Colonic mucosa (tissue), 4 donors: ENCODE measurements at regions not wholly inside any gene's neighbourhood (a gene's known extent, or its start where the extent isn't known, plus 50 kb on each side); places are given as distances from the start of the nearest gene placed in this dataset.

Experiments
- DNase-seq: peaks from one replicate; pipeline ENCODE4 v3.0.0-alpha.2; 2020
- H3K27ac ChIP-seq: fragments of 200-600 bp; one replicate; pipeline ENCODE4 v1.8.0; 2021
- H3K27me3 ChIP-seq: fragments of 200-600 bp; one replicate; pipeline ENCODE4 v1.8.0; 2021
- H3K36me3 ChIP-seq: fragments of 200-600 bp; one replicate; pipeline ENCODE4 v1.8.0; 2021
- H3K4me1 ChIP-seq: fragments of 200-600 bp; one replicate; pipeline ENCODE4 v1.8.0; 2021; ENCODE audit warnings: mild to moderate bottlenecking
- H3K4me3 ChIP-seq: fragments of 200-600 bp; one replicate; pipeline ENCODE4 v1.8.0; 2021
- H3K9ac ChIP-seq, 2 donors: one replicate each; pipeline ENCODE4 v1.7.0; 2013; ENCODE audit warnings: control low read depth in 2 of 2, low read depth in 2 of 2, low read length in 2 of 2
- H3K9me3 ChIP-seq: fragments of 200-600 bp; one replicate; pipeline ENCODE4 v1.8.0; 2021
- CTCF ChIP-seq: fragments of 200-600 bp; IDR thresholded peaks from one replicate; pipeline ENCODE4 v1.8.0; 2022; ENCODE audit warnings: antibody characterized with exemption, mild to moderate bottlenecking
- intact Hi-C: fragments of 100-400 bp; cut with DNase I; formaldehyde crosslinking; loops from one replicate; pipeline ENCODE4 v1.14.1; 2022
- donor health status: healthy.
- donor health status: DM: no; HTN: no; CAD: no.
- donor health status: DM: no; HTN: no; CAD: no.

GRCh38 chr4:177728361-177729152 is 286.3 kb upstream of the AGA start:
- intact Hi-C loops: no loop called here
- Histone ChIP-seq H3K4me3 (no peak overlapping the region), H3K4me1 (no peaks in the 10 kb centered on the region), H3K27ac (no peak overlapping the region), H3K36me3 (no peaks in the 10 kb centered on the region), H3K27me3 (no peaks in the 10 kb centered on the region), H3K9ac (no peak overlapping the region), H3K9me3 (no peaks in the 10 kb centered on the region)
- no peak for TF ChIP-seq CTCF
- DNase-seq: peak; percentile 58

- no peak for TF ChIP-seq CTCF
- Histone ChIP-seq H3K9me3 (no peaks in the 10 kb centered on the region), H3K9ac (no peak overlapping the region), H3K4me1 (no peaks in the 10 kb centered on the region), H3K36me3 (no peaks in the 10 kb centered on the region), H3K4me3 (no peak overlapping the region), H3K27me3 (no peaks in the 10 kb centered on the region), H3K27ac (no peak overlapping the region)
- DNase-seq: no peak
- intact Hi-C loops: no loop called here
These were observed 287.4 kb upstream of the AGA start for GRCh38 chr4:177729681-177730080.

GRCh38 chr4:177737387-177737940 is 295.2 kb upstream of the AGA start:
- H3K9ac ChIP-seq: no peak overlapping the region
- no peaks in the 10 kb centered on the region for H3K9me3 ChIP-seq
- H3K27me3 ChIP-seq: no peaks in the 10 kb centered on the region
- no peak for DNase-seq
- H3K36me3 ChIP-seq: no peaks in the 10 kb centered on the region
- no peak for TF ChIP-seq CTCF
- no peaks in the 10 kb centered on the region for H3K4me1 ChIP-seq
- no peak overlapping the region for H3K4me3 ChIP-seq
- H3K27ac ChIP-seq: no peak overlapping the region
- intact Hi-C loops: no loop called here

GRCh38 chr4:177740563-177740962 is 298.3 kb upstream of the AGA start:
- Histone ChIP-seq H3K9ac (no peak overlapping the region), H3K9me3 (no peaks in the 10 kb centered on the region)
- TF ChIP-seq CTCF: no peak

GRCh38 chr4:177759729-177760128 is 317.5 kb upstream of the AGA start:
- no peak overlapping the region for H3K27ac ChIP-seq
- no peak for TF ChIP-seq CTCF
- no peaks in the 10 kb centered on the region for H3K27me3 ChIP-seq
- intact Hi-C loops: no loop called here
- no peak overlapping the region for H3K9ac ChIP-seq
- no peaks in the 10 kb centered on the region for H3K4me1 ChIP-seq
- H3K9me3 ChIP-seq: no peaks in the 10 kb centered on the region
- H3K36me3 ChIP-seq: no peaks in the 10 kb centered on the region
- no peak overlapping the region for H3K4me3 ChIP-seq
- DNase-seq: no peak

More at GRCh38 chr4:177740563-177740962, 298.3 kb upstream of the AGA start:
- DNase-seq: no peak
- intact Hi-C loops: no loop called here
- Histone ChIP-seq H3K27ac (no peak overlapping the region), H3K4me1 (no peaks in the 10 kb centered on the region), H3K36me3 (no peaks in the 10 kb centered on the region), H3K4me3 (no peak overlapping the region), H3K27me3 (no peaks in the 10 kb centered on the region)
